ENCODE measurements at regions not wholly inside any gene's neighbourhood (a gene's known extent, or its start where the extent isn't known, plus 50 kb on each side); places are given as distances from the start of the nearest gene placed in this dataset.
"Not testable (repeated sequence)": the region's sequence is repeated elsewhere in the genome, so short reads cannot be mapped to it uniquely, and the experiment has no call there.

DNA sequence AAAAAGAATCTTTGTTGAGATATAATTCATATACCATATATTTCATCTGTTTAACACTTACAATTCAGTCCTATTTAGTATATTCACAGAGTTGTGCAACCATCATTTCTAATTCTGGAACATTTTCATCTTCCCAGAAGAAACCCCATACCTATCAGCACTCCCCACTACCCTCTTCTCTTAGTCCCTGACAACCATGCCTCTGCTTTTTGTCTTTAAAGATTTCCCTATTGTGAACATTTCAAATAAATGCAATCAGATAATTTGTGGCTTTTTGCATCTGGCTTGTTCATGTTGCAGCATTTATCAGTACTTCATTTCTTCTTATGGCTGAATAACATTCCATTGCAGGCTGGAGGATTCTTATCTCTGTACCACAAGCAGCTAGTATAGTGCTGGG is 305.9 kb upstream of the MEX3C start:
- no peak for TF ChIP-seq CTCF (IDR thresholded peaks at IDR 0.05; ENCODE audit: low read depth, low read length)
- DNase-seq (ENCODE audit: low read depth, low spot score), result no peak
- H3K4me3 ChIP-seq (ENCODE audit: low read depth, low read length), result no peak overlapping the region
- in situ Hi-C loops (cut with HindIII; ENCODE audit: low sequenced_read_pairs), result no loop called here

- in situ Hi-C loops (cut with HindIII; ENCODE audit: low sequenced_read_pairs), result no loop called here
- TF ChIP-seq CTCF (IDR thresholded peaks at IDR 0.05; ENCODE audit: low read depth, low read length), result no peak
- no peak overlapping the region for H3K4me3 ChIP-seq (ENCODE audit: low read depth, low read length)
- DNase-seq (ENCODE audit: low read depth, low spot score), result no peak
Observed at GRCh38 chr18:51506811-51507210, 309.3 kb upstream of the MEX3C start.

DNA sequence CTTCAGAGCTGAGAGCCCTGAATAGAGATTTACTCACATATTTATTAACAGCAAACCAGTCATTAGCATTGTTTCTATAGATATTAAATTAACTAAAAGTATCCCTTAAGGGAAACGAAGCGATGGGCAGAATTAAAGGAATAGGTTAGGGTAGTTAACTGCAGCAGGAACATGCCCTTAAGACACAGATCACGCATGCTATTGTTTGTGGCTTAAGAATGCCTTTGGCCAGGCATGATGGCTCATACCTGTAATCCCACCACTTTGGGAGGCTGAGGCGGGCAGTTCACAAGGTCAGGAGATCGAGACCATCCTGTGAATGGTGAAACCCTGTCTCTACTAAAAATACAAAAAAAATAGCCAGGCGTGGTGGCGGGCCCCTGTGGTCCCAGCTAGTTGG is 310.9 kb upstream of the MEX3C start:
- in situ Hi-C loops (cut with HindIII; ENCODE audit: low sequenced_read_pairs); DNase-seq (ENCODE audit: low read depth, low spot score); H3K4me3 ChIP-seq (ENCODE audit: low read depth, low read length): not testable (repeated sequence)

DNA sequence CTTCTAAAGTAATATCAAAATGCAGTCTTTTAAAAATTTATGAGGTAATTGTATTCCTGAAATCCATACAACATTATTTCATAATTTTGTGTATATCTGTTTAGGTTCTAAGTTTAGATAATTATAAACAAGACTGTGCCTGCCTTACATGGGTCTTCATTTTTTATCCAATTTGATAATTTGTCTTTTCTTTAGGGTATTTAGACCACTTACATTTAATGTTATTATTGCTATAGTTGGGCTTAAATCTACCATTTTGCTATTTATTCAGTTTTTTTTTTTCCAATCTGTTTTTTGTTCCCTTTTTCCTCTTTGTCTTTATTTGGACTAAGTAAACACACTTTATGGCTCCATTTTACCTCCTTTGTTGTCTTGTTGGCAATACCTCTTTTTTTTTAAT is 312.5 kb upstream of the MEX3C start:
- no peak overlapping the region for H3K4me3 ChIP-seq (ENCODE audit: low read depth, low read length)
- TF ChIP-seq CTCF (IDR thresholded peaks at IDR 0.05; ENCODE audit: low read depth, low read length), result no peak
- in situ Hi-C loops (cut with HindIII; ENCODE audit: low sequenced_read_pairs), result no loop called here
- DNase-seq (ENCODE audit: low read depth, low spot score), result no peak

DNA sequence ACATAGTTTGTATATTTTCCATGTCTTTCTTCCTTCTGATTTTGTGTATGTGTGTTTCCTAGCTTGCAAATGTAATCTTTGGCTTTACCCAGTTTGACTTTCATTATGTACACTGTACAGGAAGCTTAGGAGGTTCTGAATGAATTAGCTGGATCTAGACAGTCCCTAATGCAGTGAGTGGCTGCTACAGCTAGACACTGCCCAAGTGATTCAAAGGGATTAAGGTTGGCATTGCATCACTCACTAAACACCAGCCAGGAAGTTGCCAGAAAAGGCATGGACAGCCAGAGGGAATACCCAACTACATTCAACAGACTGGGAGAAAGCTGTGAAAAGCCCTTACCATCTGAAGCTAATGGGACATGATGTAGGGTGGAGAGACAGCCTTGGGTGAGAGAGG is 316.0 kb upstream of the MEX3C start:
- no peak overlapping the region for H3K4me3 ChIP-seq (ENCODE audit: low read depth, low read length)
- in situ Hi-C loops (cut with HindIII; ENCODE audit: low sequenced_read_pairs), result no loop called here
- no peak for DNase-seq (ENCODE audit: low read depth, low spot score)
- no peak for TF ChIP-seq CTCF (IDR thresholded peaks at IDR 0.05; ENCODE audit: low read depth, low read length)

GRCh38 chr18:51514128-51514527 is 316.6 kb upstream of the MEX3C start:
- no peak overlapping the region for H3K4me3 ChIP-seq (ENCODE audit: low read depth, low read length)
- TF ChIP-seq CTCF (IDR thresholded peaks at IDR 0.05; ENCODE audit: low read depth, low read length), result no peak
- no peak for DNase-seq (ENCODE audit: low read depth, low spot score)
- in situ Hi-C loops (cut with HindIII; ENCODE audit: low sequenced_read_pairs), result no loop called here

DNA sequence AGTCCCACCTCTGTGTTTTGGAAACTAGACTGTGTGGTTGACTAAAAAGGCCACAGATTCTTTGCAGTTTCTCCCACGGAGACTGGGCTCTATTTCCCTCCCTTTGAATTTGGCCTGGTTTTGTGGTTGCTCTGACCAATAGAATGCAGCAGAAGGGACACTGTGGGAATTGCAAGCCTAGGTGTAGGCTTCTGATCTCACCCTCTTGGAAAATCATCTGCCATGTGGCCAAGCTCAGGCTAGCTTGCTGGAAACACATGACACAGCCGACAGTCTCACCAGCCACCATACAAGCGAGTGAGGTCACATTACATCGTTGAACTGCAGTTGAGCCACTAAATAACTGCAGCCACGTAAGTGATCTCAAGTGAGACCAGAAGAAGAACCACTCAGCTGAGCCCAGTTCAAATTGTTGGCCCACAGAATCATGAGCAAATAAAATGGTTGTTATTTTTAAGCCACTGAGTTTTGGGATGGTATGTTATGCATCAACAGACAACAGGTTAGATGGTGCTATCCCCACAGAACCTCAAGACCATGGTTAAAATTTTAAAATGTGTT is 319.1 kb upstream of the MEX3C start:
- no peak overlapping the region for H3K4me3 ChIP-seq (ENCODE audit: low read depth, low read length)
- no peak for DNase-seq (ENCODE audit: low read depth, low spot score)
- no peak for TF ChIP-seq CTCF (IDR thresholded peaks at IDR 0.05; ENCODE audit: low read depth, low read length)
- in situ Hi-C loops (cut with HindIII; ENCODE audit: low sequenced_read_pairs), result no loop called here
